NB4 (cell line): ENCODE measurements at regions not wholly inside any gene's neighbourhood (a gene's known extent, or its start where the extent isn't known, plus 50 kb on each side); places are given as distances from the start of the nearest gene placed in this dataset.

Experiments used
- CTCF ChIP-seq: IDR thresholded peaks from one replicate; pipeline ENCODE4 v1.5.1; 2012; ENCODE audit warnings: low read depth, low read length
- MAX ChIP-seq: IDR thresholded peaks from 2 replicates; pipeline ENCODE4 v1.6.1; 2011; ENCODE audit warnings: low read depth, low read length
- MYC ChIP-seq: IDR thresholded peaks from 2 replicates; pipeline ENCODE4 v1.6.1; 2011; ENCODE audit warnings: low read depth, low read length
- POLR2A ChIP-seq: IDR thresholded peaks from 2 replicates; pipeline ENCODE4 v1.6.1; 2011; ENCODE audit warnings: mild to moderate bottlenecking; ENCODE audit not compliant: insufficient read length; ENCODE audit errors: extremely low read depth

- no peak for TF ChIP-seq CTCF
- TF ChIP-seq POLR2A = no peak
- no peak for TF ChIP-seq MYC
- TF ChIP-seq MAX = no peak
Measured at GRCh38 chr16:79439901-79440300, 160.6 kb downstream of the MAF start.
